Right atrium auricular region (tissue), 2 donors: ENCODE measurements at regions not wholly inside any gene's neighbourhood (a gene's known extent, or its start where the extent isn't known, plus 50 kb on each side); places are given as distances from the start of the nearest gene placed in this dataset.
"Not testable (repeated sequence)": the region's sequence is repeated elsewhere in the genome, so short reads cannot be mapped to it uniquely, and the experiment has no call there.

Experiments
- DNase-seq: peaks from one replicate; pipeline ENCODE4 v3.0.0-alpha.2; 2019; ENCODE audit warnings: low spot score
- H3K27ac ChIP-seq, 2 donors: fragments of 200-600 bp; sonication (generic); 1 replicate in 1 of 2; 2 replicates in 1 of 2; pipeline ENCODE4 v1.5.1; 2016 to 2019
- H3K27me3 ChIP-seq, 2 donors: fragments of 200-600 bp; sonication (generic); one replicate each; pipeline versions ENCODE4 v1.5.1 to v1.6.0; 2017 to 2019
- H3K36me3 ChIP-seq: fragments of 200-600 bp; sonication (generic); one replicate; pipeline ENCODE4 v1.5.1; 2016
- H3K4me1 ChIP-seq, 2 donors: fragments of 200-600 bp; sonication (generic); one replicate each; pipeline versions ENCODE4 v1.5.1 to v1.6.0; 2017 to 2019
- H3K4me3 ChIP-seq, 2 donors: fragments of 200-600 bp; sonication (generic); 1 replicate in 1 of 2; 2 replicates in 1 of 2; pipeline ENCODE4 v1.5.1; 2017 to 2019; ENCODE audit warnings: mild to moderate bottlenecking in 1 of 2, moderate library complexity in 1 of 2
- H3K9me3 ChIP-seq, 2 donors: fragments of 200-600 bp; sonication (generic); one replicate each; pipeline ENCODE4 v1.5.1; 2019
- CTCF ChIP-seq, 2 donors: fragments of 200-600 bp; sonication (generic); IDR thresholded peaks; one replicate each; pipeline ENCODE4 v1.5.1; 2019; ENCODE audit warnings: antibody characterized with exemption in 2 of 2

- no peak for TF ChIP-seq CTCF (IDR thresholded peaks at IDR 0.05)
- DNase-seq = no peak
- Histone ChIP-seq H3K27me3 (no peaks in the 10 kb centered on the region), H3K9me3 (no peaks in the 10 kb centered on the region), H3K36me3 (no peaks in the 10 kb centered on the region), H3K27ac (no peak overlapping the region), H3K4me1 (no peaks in the 10 kb centered on the region), H3K4me3 (no peak overlapping the region)
Observed at GRCh38 chr6:130494729-130495128, 128.9 kb downstream of the TMEM200A start.

DNA sequence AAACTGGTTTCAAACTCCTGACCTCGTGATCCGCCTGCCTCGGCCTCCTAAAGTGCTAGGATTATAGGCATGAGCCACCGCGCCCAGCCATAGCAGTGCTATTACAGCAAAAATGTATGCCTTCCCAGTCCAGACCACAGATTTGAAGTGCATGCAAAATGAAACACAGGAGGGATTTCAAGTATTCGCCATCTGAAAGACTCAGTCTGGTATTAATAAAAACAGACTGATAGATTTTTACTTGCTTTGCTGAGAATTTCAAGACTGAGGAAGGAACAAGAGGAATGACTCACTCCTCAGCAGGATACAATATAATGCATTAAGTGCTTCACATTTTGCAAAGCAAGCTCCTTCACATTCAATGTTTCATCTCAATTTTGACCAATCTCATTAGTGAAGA is 134.9 kb downstream of the TMEM200A start:
- Histone ChIP-seq H3K36me3 (no peaks in the 10 kb centered on the region), H3K27ac (no peak overlapping the region), H3K9me3 (no peaks in the 10 kb centered on the region), H3K27me3 (no peaks in the 10 kb centered on the region), H3K4me3 (no peak overlapping the region), H3K4me1 (no peaks in the 10 kb centered on the region)
- no peak for TF ChIP-seq CTCF (IDR thresholded peaks at IDR 0.05)
- no peak for DNase-seq

- Histone ChIP-seq H3K4me3 (no peak overlapping the region), H3K9me3 (no peaks in the 10 kb centered on the region), H3K4me1 (no peaks in the 10 kb centered on the region), H3K36me3 (no peaks in the 10 kb centered on the region), H3K27me3 (no peaks in the 10 kb centered on the region), H3K27ac (no peak overlapping the region)
- DNase-seq = no peak
- TF ChIP-seq CTCF (IDR thresholded peaks at IDR 0.05) = no peak
Observed at GRCh38 chr6:130503146-130503545, 137.3 kb downstream of the TMEM200A start.

DNA sequence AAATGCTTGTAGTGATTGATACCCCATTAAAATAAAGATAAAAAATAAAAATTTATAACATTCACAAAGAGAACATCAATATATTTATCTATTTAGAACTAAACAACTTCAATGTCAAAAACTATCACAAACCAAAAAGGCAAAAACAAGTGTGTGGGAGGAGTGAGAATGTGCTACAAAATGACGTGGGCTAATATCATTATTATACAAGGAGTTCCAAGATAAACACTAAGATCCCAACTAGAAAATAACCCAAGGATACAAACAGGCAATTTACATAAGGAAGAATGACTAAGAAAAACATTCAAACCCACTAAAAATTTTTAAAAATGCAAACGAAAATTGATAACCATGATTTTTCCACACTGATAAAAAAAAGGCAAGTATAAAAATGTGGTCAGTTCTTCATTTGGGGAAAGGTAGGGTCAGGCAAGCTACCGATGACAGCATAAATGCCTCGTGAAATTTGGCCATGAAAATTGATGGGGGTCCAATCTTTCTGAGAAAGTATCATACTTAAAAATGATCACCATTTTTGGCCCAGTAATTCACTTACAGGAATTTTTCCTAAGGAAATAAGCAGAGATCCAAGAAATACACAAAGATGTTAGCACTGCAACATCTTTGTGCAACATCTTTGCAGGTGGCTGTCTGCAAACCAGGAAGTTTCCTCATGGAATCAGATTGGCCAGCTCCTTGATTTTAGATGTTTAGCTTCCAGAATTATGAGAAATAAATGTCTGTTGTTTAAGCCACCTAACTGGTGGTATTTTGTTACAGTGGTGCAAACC is 140.2 kb downstream of the TMEM200A start:
- H3K9me3 ChIP-seq = no peaks in the 10 kb centered on the region
- no peak overlapping the region for H3K4me3 ChIP-seq
- DNase-seq = no peak
- H3K27me3 ChIP-seq = no peaks in the 10 kb centered on the region
- no peaks in the 10 kb centered on the region for H3K4me1 ChIP-seq
- H3K27ac ChIP-seq = no peak overlapping the region
- no peaks in the 10 kb centered on the region for H3K36me3 ChIP-seq
- TF ChIP-seq CTCF (IDR thresholded peaks at IDR 0.05) = no peak

DNA sequence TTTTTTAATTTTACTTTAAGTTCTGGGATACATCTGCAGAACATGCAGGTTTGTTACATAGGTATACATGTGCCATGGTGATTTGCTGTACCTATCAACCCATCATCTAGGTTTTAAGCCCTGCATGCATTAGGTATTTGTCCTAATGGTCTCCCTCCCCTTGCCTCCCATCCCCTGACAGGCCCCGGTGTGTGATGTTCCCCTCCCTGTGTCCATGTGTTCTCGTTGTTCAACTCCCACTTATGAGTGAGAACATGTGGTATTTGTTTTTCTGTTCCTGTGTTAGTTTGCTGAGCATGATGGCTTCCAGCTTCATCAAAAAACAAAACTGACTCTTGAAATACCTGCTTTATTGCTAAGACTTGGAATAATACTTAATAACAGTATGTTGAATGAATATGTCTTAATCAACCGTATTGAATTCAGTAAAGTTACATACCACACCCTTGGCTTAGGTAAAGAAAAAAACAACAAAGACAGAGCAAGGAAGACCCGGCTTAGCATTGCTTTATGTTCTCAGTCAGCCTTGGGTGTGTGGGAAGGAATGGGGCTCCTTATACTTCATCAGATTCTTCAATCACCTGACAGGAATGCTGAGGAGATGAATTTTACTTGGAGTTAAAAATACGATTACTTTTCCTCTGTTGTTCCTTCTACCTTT is 141.3 kb downstream of the TMEM200A start:
- H3K4me3 ChIP-seq, H3K36me3 ChIP-seq, H3K27ac ChIP-seq, H3K4me1 ChIP-seq, H3K27me3 ChIP-seq, H3K9me3 ChIP-seq, DNase-seq: not testable (repeated sequence)

- Histone ChIP-seq H3K27ac (no peak overlapping the region), H3K9me3 (no peaks in the 10 kb centered on the region), H3K27me3 (no peaks in the 10 kb centered on the region), H3K4me3 (no peak overlapping the region), H3K36me3 (no peaks in the 10 kb centered on the region), H3K4me1 (no peaks in the 10 kb centered on the region)
- DNase-seq = no peak
- TF ChIP-seq CTCF (IDR thresholded peaks at IDR 0.05) = no peak
Observed at GRCh38 chr6:130507666-130508028, 141.8 kb downstream of the TMEM200A start.
